ENCODE measurements at regions not wholly inside any gene's neighbourhood (a gene's known extent, or its start where the extent isn't known, plus 50 kb on each side); places are given as distances from the start of the nearest gene placed in this dataset.

GRCh38 chr11:64501500-64502427 lies 54.0 kb upstream of the SLC22A11 start:
- no peak for DNase-seq

- no peak for DNase-seq
Observed at GRCh38 chr11:64502634-64503033, 53.1 kb upstream of the SLC22A11 start.

- DNase-seq, result no peak
Observed at GRCh38 chr11:64503186-64503753, 52.5 kb upstream of the SLC22A11 start.

GRCh38 chr11:64504999-64505398 lies 50.7 kb upstream of the SLC22A11 start:
- DNase-seq, result no peak
